Natural killer cell treated with Interleukin-12 subunit alpha and Interleukin-12 subunit beta and Interleukin-15 and Interleukin-18, amount 100 ng/mL, for 72 hours (primary cell): ENCODE measurements at regions not wholly inside any gene's neighbourhood (a gene's known extent, or its start where the extent isn't known, plus 50 kb on each side); places are given as distances from the start of the nearest gene placed in this dataset.

Experiments
- ATAC-seq, 2 donors: fragments of 150-1000 bp; cut with Tn5 transposase in 1 of 2; sonication (Bioruptor Pico), chemical (Tn5 transposase) in 1 of 2; 2 replicates each; pipeline ENCODE4 v1.10.0; 2021
- DNase-seq: peaks from one replicate; pipeline ENCODE4 v3.0.0; 2022; ENCODE audit warnings: low spot score
- H3K27ac Mint-ChIP-seq, 2 donors: 1 replicate in 1 of 2; 2 replicates in 1 of 2; pipeline ENCODE4 v1.8.0; 2022; ENCODE audit warnings: mixed read lengths in 2 of 2, mild to moderate bottlenecking in 1 of 2, moderate library complexity in 1 of 2
- H3K27me3 Mint-ChIP-seq, 2 donors: 1 replicate in 1 of 2; 2 replicates in 1 of 2; pipeline ENCODE4 v1.8.0; 2022; ENCODE audit warnings: mixed read lengths in 2 of 2
- H3K36me3 Mint-ChIP-seq: one replicate; pipeline ENCODE4 v1.8.0; 2022; ENCODE audit warnings: mixed read lengths
- H3K4me1 Mint-ChIP-seq, 2 donors: 1 replicate in 1 of 2; 2 replicates in 1 of 2; pipeline ENCODE4 v1.8.0; 2022; ENCODE audit warnings: low read depth in 2 of 2, mixed read lengths in 2 of 2, mild to moderate bottlenecking in 1 of 2
- H3K4me3 Mint-ChIP-seq: one replicate; pipeline ENCODE4 v1.8.0; 2022; ENCODE audit warnings: mixed read lengths
- H3K9me3 Mint-ChIP-seq: 2 replicates; pipeline ENCODE4 v1.8.0; 2022; ENCODE audit warnings: mixed read lengths

DNA sequence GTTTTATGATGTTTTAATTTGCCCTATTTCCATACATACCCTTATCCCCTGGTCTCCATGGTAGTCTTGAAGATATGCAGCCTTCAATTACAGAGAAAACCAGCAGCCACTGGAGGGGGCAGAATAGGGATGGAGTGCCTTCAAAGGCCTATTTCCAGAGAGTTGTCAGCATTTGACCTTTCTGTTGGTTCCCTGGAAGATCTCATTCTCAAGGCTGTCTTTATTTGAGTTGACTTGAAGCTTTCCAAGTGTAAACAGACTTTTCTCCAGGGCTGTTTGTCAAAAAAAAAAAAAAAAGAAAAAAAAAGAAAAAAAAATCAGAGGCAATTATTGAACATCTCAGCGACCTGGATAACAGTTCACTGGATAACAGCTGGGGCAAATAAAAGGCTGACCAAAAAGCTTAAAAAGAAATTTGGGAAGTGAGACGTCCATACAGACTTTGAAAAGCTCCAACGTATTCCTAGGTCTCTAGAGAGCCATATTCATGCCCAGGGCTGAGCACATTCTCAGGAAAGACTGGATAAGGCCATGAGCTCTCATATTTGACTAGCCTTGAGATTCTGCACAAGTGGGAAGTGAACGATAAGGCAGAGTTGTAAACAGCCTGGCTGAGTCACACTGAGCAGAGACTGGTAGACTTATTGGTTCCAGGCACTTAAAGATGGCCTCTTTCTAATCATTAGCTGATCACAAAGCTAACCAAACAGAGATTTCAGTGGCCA, 126.6 kb downstream of the VAPA start:
- no peaks in the 10 kb centered on the region for H3K4me1 Mint-ChIP-seq
- no peak for DNase-seq

DNA sequence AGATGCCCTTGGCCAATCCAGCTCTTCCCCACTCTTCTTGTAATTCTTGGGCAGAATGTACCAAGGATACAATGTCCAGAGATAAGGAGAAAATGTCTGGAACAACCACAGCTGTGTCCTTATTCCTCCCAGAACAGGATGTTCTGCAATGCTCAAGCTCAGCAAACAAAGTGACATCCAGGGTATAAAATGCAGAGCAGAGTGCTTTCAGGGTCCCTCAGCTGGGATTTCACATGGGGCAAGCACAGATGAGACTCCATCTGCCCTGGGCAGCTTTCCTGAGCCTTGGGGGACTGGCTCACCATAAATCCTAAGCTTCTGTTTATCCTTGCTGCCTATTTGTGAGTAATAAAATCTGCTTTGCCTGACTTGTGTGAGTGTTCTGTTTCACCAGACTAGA, 127.4 kb downstream of the VAPA start:
- ATAC-seq (no peak), DNase-seq (no peak)
- H3K9me3 Mint-ChIP-seq: peaks cover 8% of the 10 kb centered on the region
- peaks cover 7 to 13% of the 10 kb centered on the region in 2 donors for H3K27me3 Mint-ChIP-seq
- no peak overlapping the region for H3K27ac Mint-ChIP-seq
- no peak overlapping the region for H3K4me3 Mint-ChIP-seq
- peaks cover 8% of the 10 kb centered on the region for H3K36me3 Mint-ChIP-seq
- no peaks in the 10 kb centered on the region for H3K4me1 Mint-ChIP-seq

More for the DNA sequence above, 126.6 kb downstream of the VAPA start:
- no peak overlapping the region for H3K4me3 Mint-ChIP-seq
- peaks cover 8% of the 10 kb centered on the region for H3K36me3 Mint-ChIP-seq
- ATAC-seq: no peak
- peaks cover 13 to 14% of the 10 kb centered on the region in 2 donors for H3K27me3 Mint-ChIP-seq
- H3K27ac Mint-ChIP-seq: no peak overlapping the region
- H3K9me3 Mint-ChIP-seq: peaks cover 8% of the 10 kb centered on the region

DNA sequence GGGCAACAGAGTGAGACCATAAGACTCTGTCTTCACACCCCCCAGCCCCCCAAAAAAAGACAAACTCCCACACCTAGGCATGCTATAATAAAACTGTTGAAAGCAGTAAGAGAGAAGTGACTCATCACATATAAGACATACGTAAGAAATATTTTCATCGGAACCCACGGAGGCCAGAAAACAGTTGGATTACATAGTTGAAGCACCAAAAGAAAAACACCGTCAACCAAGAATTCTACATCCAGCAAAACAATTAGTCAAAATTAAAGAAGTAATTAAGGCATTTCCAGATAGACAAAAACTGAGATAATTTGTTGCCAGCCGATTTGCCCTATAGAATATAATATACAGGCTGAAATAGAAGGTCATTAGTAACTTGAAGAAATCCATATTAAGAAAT, 128.7 kb downstream of the VAPA start:
- H3K9me3 Mint-ChIP-seq: peaks cover 8% of the 10 kb centered on the region
- peaks cover 7 to 11% of the 10 kb centered on the region in 2 donors for H3K27me3 Mint-ChIP-seq
- no peak overlapping the region for H3K4me3 Mint-ChIP-seq
- DNase-seq: no peak
- H3K4me1 Mint-ChIP-seq: no peaks in the 10 kb centered on the region
- H3K36me3 Mint-ChIP-seq: peaks cover 8% of the 10 kb centered on the region
- ATAC-seq: no peak
- H3K27ac Mint-ChIP-seq: no peak overlapping the region

DNA sequence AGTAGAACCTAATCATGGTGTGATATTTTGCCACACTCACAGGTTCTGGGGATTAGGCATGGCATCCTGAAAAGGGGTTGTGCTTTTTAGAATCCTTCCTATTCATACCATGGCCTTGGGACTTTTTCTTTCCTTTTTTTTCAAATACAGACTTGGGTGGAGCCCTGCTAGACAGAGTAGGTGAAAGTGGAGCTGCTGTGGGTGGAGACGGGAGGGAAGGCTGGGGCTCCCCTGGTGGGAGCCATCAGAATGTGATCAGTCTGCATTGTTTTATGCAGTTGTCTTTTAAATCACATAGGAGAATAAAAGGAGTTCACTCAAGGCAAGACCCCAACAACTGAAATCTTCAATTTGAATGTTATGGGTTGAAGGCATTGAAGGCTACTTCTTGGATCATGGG, 130.2 kb downstream of the VAPA start:
- H3K4me3 Mint-ChIP-seq: no peak overlapping the region
- no peaks in the 10 kb centered on the region for H3K4me1 Mint-ChIP-seq
- H3K36me3 Mint-ChIP-seq: peaks cover 8% of the 10 kb centered on the region
- peaks cover 7 to 8% of the 10 kb centered on the region in 2 donors for H3K27me3 Mint-ChIP-seq
- DNase-seq (no peak), ATAC-seq (no peak)
- no peak overlapping the region for H3K27ac Mint-ChIP-seq
- H3K9me3 Mint-ChIP-seq: peaks cover 8% of the 10 kb centered on the region

DNA sequence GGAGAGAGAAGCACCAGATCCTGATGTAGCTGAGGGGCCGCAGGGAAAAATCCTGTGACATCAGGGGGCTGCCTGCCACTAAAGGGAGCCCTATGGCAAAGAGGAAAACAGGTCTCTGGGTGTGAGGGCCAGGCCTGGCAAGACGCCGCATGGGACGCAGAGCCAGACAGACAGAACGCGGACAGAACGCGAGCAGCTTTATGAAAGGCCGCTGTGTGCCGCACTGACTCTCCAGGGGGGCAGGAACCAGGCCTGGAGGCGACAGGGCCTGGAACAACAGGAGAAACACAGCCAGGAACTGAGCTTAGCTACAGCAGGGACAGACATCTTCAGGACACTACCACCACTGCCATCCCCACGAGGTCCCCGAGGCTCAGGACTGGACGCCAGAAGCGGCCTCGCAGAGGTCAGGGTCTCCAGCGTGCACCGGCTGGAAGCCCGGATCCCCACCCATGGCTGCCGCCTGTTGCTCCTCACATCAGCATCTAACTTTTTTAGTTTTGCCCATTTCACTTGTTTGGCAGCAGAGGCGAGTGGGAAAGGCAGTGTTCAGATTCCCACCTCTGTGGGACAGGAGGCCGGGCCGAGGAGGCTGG, 131.6 kb downstream of the VAPA start:
- Mint-ChIP-seq H3K4me1 (no peaks in the 10 kb centered on the region), H3K9me3 (peaks cover 8% of the 10 kb centered on the region), H3K27ac (no peak overlapping the region), H3K27me3 (peaks cover 7 to 13% of the 10 kb centered on the region in 2 donors), H3K4me3 (no peak overlapping the region), H3K36me3 (peaks cover 8% of the 10 kb centered on the region)
- peak in 1 of 2 donors; percentile 27 for ATAC-seq
- DNase-seq: no peak

DNA sequence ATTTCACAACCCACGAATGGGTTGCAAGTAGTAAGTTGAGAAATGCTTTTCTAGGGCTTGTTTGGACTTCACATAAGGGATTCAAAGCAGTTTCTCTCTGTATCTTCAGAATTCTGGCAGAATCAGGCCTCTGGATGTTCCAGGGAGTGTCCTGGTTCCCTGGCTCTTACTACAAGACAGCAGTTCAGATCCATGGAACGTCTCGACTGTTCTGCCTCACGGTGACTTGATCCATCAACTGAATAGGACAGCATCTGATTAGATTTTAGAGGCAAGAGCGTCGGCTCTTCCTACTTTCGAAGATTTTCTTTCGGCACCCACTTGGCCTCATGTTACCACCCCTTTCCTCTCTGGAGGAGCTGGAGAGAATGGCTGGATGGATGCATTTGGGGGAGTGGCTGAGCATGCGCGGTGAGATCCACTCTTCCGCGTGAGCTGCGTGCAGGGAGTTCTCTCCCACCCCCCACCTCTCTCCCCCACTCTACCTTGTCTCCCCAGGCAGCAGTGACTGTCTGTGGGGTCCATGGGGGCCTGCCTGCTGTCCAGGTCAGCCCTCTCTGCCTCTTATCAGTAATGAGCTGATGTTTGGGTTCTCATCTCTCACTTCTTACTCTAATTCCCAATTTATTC, 132.5 kb downstream of the VAPA start:
- no peak for DNase-seq
- peaks cover 7 to 11% of the 10 kb centered on the region in 2 donors for H3K27me3 Mint-ChIP-seq
- H3K9me3 Mint-ChIP-seq: peaks cover 4% of the 10 kb centered on the region
- H3K4me1 Mint-ChIP-seq: no peaks in the 10 kb centered on the region
- no peak overlapping the region for H3K27ac Mint-ChIP-seq
- no peak overlapping the region for H3K4me3 Mint-ChIP-seq
- H3K36me3 Mint-ChIP-seq: peaks cover 8% of the 10 kb centered on the region
- ATAC-seq: no peak

DNA sequence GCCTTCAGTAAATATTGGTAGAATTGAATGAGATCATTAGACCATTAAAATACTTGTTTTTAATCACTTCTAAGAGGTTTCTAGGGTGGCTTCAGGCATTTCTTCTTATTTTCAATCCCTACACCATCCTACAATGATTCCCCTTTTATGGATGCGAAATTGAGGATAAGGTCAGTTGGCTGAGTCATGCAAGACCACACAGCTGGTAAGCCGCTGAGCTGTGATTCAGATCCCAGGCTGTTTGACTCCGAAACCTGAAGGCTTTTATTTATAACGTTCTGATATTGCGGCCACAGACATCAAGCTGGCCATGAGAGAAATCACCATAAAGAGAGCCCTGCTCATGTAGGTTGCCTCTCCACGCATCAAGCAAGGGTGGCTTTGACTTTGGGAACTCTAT, 133.4 kb downstream of the VAPA start:
- Mint-ChIP-seq H3K27ac (no peak overlapping the region), H3K27me3 (peaks cover 0 to 7% of the 10 kb centered on the region in 2 donors), H3K4me3 (no peak overlapping the region), H3K4me1 (no peaks in the 10 kb centered on the region), H3K36me3 (no peaks in the 10 kb centered on the region), H3K9me3 (no peaks in the 10 kb centered on the region)
- ATAC-seq (no peak), DNase-seq (no peak)

DNA sequence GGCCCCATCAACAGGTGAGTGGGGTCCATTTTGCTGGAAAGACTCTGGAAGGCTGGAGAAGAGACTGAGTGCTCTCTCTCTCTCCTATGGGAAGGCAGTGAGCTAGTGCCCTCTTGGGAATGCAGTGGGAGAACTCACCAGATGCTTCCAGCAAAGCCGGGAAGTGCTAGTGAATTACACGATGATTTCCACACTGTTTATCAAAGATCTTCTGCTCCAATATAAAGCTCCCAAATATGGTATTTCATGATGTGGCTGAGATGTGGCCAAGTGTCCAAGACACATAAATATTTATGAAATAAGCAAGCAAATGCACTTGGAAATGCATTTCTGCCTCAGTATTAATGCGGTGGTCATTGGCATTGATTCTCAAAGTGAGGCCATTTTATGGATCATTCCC, 135.9 kb downstream of the VAPA start:
- no peaks in the 10 kb centered on the region for H3K36me3 Mint-ChIP-seq
- DNase-seq (no peak), ATAC-seq (no peak)
- peaks cover 0 to 7% of the 10 kb centered on the region in 2 donors for H3K27me3 Mint-ChIP-seq
- H3K9me3 Mint-ChIP-seq: no peaks in the 10 kb centered on the region
- no peaks in the 10 kb centered on the region for H3K4me1 Mint-ChIP-seq
- no peak overlapping the region for H3K4me3 Mint-ChIP-seq
- no peak overlapping the region for H3K27ac Mint-ChIP-seq

DNA sequence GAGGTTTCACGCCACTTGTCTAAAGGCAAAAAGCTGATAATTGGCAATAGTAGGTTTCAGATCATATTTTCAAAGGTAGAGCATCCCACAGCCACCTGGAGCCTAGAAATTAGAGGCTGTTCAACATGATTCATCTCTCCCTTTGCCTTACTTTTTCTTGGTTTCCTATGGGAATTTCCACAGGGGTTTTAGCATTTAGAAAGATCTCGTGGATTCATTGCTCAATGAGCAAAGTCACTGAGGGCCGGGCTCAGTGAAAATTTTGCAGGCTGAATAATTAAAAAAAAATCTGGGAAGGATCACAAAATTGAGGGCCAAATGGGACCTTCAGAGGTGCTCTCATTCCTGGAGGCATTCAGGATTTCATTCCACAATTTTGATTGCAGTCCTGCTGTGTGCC, 137.1 kb downstream of the VAPA start:
- peaks cover 0 to 5% of the 10 kb centered on the region in 2 donors for H3K27me3 Mint-ChIP-seq
- no peak for DNase-seq
- H3K4me3 Mint-ChIP-seq: no peak overlapping the region
- no peaks in the 10 kb centered on the region for H3K9me3 Mint-ChIP-seq
- no peak for ATAC-seq
- H3K27ac Mint-ChIP-seq: no peak overlapping the region
- no peaks in the 10 kb centered on the region for H3K36me3 Mint-ChIP-seq
- H3K4me1 Mint-ChIP-seq: no peaks in the 10 kb centered on the region

DNA sequence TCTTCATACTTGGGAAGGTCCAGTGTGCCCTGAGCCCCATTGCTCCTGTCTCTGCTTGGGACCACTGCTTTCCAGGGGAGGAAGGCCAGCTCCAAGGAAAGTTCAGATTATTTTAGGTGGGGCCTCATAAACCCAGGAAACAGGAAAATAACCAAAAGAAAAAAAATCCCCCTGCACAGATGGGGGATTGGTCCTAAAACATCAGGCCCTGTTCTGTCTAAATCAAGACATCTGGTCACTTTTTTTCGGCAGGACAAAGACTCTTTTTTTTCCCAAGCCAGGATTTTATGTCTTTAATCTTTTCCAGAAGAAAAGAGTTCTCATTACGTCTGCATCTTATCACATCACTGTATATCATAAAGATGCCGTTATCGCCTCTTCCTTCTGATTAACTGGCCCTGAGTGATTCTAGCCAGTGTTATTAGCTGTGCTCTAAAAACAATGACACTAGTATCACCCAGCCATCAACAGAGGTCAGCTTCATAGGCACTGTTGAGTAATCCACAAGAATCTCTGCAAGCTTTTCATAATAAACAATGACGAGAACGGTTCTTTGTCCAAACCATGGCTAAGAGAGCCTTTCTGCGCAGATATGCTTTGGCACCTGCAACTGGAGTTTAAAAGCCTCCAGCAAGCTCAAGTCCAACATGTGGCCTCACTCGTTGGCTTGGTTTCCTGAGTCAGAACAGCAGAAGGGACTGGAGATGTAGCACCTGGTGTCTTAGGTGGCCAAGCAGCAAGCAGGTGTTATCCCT, 138.2 kb downstream of the VAPA start:
- H3K27me3 Mint-ChIP-seq: peaks cover 0 to 5% of the 10 kb centered on the region in 2 donors
- H3K27ac Mint-ChIP-seq: no peak overlapping the region
- H3K9me3 Mint-ChIP-seq: no peaks in the 10 kb centered on the region
- no peaks in the 10 kb centered on the region for H3K4me1 Mint-ChIP-seq
- DNase-seq (no peak), ATAC-seq (no peak)
- no peaks in the 10 kb centered on the region for H3K36me3 Mint-ChIP-seq
- no peak overlapping the region for H3K4me3 Mint-ChIP-seq

DNA sequence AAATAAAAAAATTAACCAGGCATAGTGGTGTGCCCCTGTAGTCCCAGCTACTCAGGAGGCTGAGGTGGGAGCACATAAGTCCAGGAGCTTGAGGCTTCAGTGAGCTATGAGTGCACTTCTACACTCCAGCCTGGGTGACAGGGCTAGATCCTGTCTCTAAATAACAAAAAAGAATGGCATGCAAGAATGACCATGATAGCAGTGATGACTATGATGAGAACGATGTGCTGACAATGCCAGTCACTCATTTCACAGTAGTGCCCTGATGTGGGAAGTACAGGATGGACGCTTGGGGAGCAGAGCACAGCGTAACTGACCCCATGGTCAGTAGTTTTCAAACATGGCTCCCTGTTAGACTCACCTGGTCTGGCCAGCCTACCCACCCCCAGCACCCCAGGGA, 139.1 kb downstream of the VAPA start:
- H3K4me1 Mint-ChIP-seq: no peaks in the 10 kb centered on the region
- no peak overlapping the region for H3K4me3 Mint-ChIP-seq
- no peak for ATAC-seq

DNA sequence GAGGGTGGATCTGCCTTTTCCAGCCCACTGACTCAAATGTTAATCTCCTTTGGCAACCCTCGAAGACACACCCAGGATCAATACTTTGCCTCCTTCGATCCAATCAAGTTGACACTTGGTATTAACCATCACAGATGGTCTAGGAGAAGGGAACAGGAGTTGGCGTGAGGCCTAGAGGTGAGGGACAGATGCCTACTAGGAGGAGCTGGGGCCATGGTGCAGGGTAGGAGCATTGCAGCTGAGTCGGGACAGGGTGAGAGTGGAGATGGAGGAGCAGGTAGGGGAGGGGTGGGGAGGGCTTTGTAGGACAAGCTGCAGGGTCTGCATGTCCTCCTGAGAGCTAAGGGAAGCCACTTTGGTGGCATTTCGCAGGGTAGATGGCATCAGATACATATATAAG, 140.0 kb downstream of the VAPA start:
- no peak overlapping the region for H3K27ac Mint-ChIP-seq
- H3K4me3 Mint-ChIP-seq: no peak overlapping the region
- peaks cover 0 to 5% of the 10 kb centered on the region in 2 donors for H3K27me3 Mint-ChIP-seq
- no peaks in the 10 kb centered on the region for H3K4me1 Mint-ChIP-seq
- no peaks in the 10 kb centered on the region for H3K36me3 Mint-ChIP-seq
- ATAC-seq (no peak), DNase-seq (no peak)
- H3K9me3 Mint-ChIP-seq: no peaks in the 10 kb centered on the region

More for the DNA sequence above, 139.1 kb downstream of the VAPA start:
- Mint-ChIP-seq H3K27me3 (peaks cover 0 to 5% of the 10 kb centered on the region in 2 donors), H3K36me3 (no peaks in the 10 kb centered on the region), H3K27ac (no peak overlapping the region), H3K9me3 (no peaks in the 10 kb centered on the region)
- DNase-seq: no peak

DNA sequence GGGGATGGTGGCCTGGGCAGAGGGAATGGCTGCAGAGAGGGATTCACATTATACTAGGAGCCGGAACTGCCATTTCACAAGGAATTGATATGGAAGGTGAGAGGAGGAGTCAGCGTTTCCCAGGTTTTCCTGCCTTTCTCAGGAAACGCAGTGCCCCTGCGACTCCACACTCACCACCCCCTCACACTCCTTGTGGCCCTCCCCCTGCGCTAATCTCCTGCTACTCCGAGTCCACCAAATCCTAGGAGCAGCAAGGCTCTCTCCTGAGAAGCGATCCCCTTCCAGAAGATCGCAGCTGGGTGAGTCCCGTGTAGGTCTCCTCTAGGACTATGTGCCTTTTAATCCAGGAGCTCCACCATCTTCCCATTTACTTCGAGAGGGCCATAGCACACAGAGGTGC, 140.6 kb downstream of the VAPA start:
- Mint-ChIP-seq H3K27ac (no peak overlapping the region), H3K27me3 (peaks cover 0 to 5% of the 10 kb centered on the region in 2 donors), H3K4me3 (no peak overlapping the region), H3K4me1 (no peaks in the 10 kb centered on the region), H3K36me3 (no peaks in the 10 kb centered on the region), H3K9me3 (no peaks in the 10 kb centered on the region)
- DNase-seq (no peak), ATAC-seq (peak; percentile 8 to 35)
